PC-3 (cell line): ENCODE measurements at regions not wholly inside any gene's neighbourhood (a gene's known extent, or its start where the extent isn't known, plus 50 kb on each side); places are given as distances from the start of the nearest gene placed in this dataset.

Experiments used
- ATAC-seq: fragments of 200-7000 bp; cut with Tn5 transposase; 2 replicates; pipeline ENCODE4 v1.9.1; 2020; ENCODE audit warnings: mild to moderate bottlenecking, moderate library complexity
- BruUV-seq: library from RNA; stranded (reverse); fragments of 400-500 nt; replicated peaks from 2 replicates; lab custom pipeline; 2021; lab: Mats Ljungman, UMichigan
- CTCF ChIA-PET: fragments of 300-600 bp; sonication (Branson Sonifier 250); formaldehyde crosslinking; loops from one replicate; lab custom pipeline; 2022; ENCODE audit warnings: antibody characterized with exemption; lab: Charles Lee
- POLR2A ChIA-PET: fragments of 300-600 bp; sonication (Branson Sonifier 250); formaldehyde crosslinking; loops from one replicate; lab custom pipeline; 2022; ENCODE audit warnings: antibody characterized with exemption; ENCODE audit not compliant: unreplicated experiment; lab: Charles Lee
- DNase-seq: peaks from one replicate; pipeline ENCODE4 v3.0.0-alpha.2; 2015
- H2AFZ ChIP-seq: fragments of 300-600 bp; sonication (generic); 2 replicates; pipeline ENCODE4 v1.6.0; 2016; ENCODE audit warnings: antibody characterized with exemption, low read length
- H3F3A ChIP-seq: fragments of 300-600 bp; sonication (generic); one replicate; pipeline ENCODE4 v1.6.0; 2017; ENCODE audit warnings: antibody characterized with exemption, low read length, control low read depth, mild to moderate bottlenecking; ENCODE audit not compliant: unreplicated experiment
- H3K27ac ChIP-seq: fragments of 300-600 bp; sonication (generic); 2 replicates; pipeline ENCODE4 v1.5.1; 2016; ENCODE audit warnings: mild to moderate bottlenecking, low read length
- H3K27me3 ChIP-seq: fragments of 300-600 bp; sonication (generic); 2 replicates; pipeline ENCODE4 v1.6.1; 2016; ENCODE audit warnings: low read length, mixed read lengths
- H3K36me3 ChIP-seq: fragments of 300-600 bp; sonication (generic); 2 replicates; pipeline ENCODE4 v1.6.1; 2016; ENCODE audit warnings: low read depth, mixed run types, low read length, mixed read lengths
- H3K4me1 ChIP-seq: fragments of 300-600 bp; sonication (generic); 2 replicates; pipeline ENCODE4 v1.5.1; 2016; ENCODE audit warnings: low read length; ENCODE audit not compliant: insufficient read depth
- H3K4me2 ChIP-seq: fragments of 300-600 bp; sonication (generic); 2 replicates; pipeline ENCODE4 v1.6.0; 2016; ENCODE audit warnings: low read length
- H3K4me3 ChIP-seq: fragments of 300-600 bp; sonication (generic); 2 replicates; pipeline ENCODE4 v1.5.1; 2016; ENCODE audit warnings: mild to moderate bottlenecking, low read length, mixed read lengths
- H3K79me2 ChIP-seq: fragments of 300-600 bp; sonication (generic); 2 replicates; pipeline ENCODE4 v1.6.1; 2017; ENCODE audit warnings: low read length, mixed read lengths
- H3K9ac ChIP-seq: fragments of 300-600 bp; sonication (generic); 2 replicates; pipeline ENCODE4 v1.6.0; 2016; ENCODE audit warnings: mild to moderate bottlenecking, low read length
- H3K9me2 ChIP-seq: fragments of 300-600 bp; sonication (generic); replicated peaks from 2 replicates; pipeline ENCODE4 v1.6.1; 2016; ENCODE audit warnings: mixed run types, low read length, mixed read lengths
- H3K9me3 ChIP-seq: fragments of 300-600 bp; sonication (generic); 2 replicates; pipeline ENCODE4 v1.6.1; 2016; ENCODE audit warnings: low read length, mixed read lengths
- H4K20me1 ChIP-seq: fragments of 300-600 bp; sonication (generic); 2 replicates; pipeline ENCODE4 v1.6.1; 2016; ENCODE audit warnings: low read length, mixed read lengths
- CTCF ChIP-seq: fragments of 300-600 bp; sonication (generic); conservative IDR thresholded peaks from 2 replicates; pipeline ENCODE4 v1.5.1; 2017; ENCODE audit warnings: antibody characterized with exemption, low read depth, mild to moderate bottlenecking, low read length
- EZH2 ChIP-seq: fragments of 300-600 bp; sonication (generic); IDR thresholded peaks from one replicate; pipeline ENCODE4 v1.6.1; 2017; ENCODE audit warnings: antibody characterized with exemption, mild to moderate bottlenecking, low read length; ENCODE audit not compliant: unreplicated experiment
- EZH2phosphoT487 ChIP-seq: fragments of 300-600 bp; sonication (generic); IDR thresholded peaks from 2 replicates; pipeline ENCODE4 v1.6.1; 2018; ENCODE audit warnings: mild to moderate bottlenecking, antibody characterized with exemption, low read length, borderline replicate concordance
- intact Hi-C: fragments of 100-400 bp; cut with micrococcal nuclease; formaldehyde crosslinking; loops from 2 replicates; pipeline ENCODE4 v1.9.0; 2023

GRCh38 chr21:18893406-18893805 is 489.8 kb upstream of the TMPRSS15 start:
- ChIA-PET POLR2A (no interaction called here), CTCF (no interaction called here)
- no TSS peak for BruUV-seq
- Histone ChIP-seq H4K20me1 (no peaks in the 10 kb centered on the region), H3K79me2 (no peaks in the 10 kb centered on the region), H3K9me2 (no peaks in the 10 kb centered on the region), H3K27me3 (no peaks in the 10 kb centered on the region), H3K4me1 (peaks cover 4% of the 10 kb centered on the region; the same call in 1 of the 2 replicates), H3K4me2 (no peak overlapping the region), H3K36me3 (no peaks in the 10 kb centered on the region), H3K27ac (no peak overlapping the region), H2AFZ (no peak overlapping the region), H3F3A (no peaks in the 10 kb centered on the region), H3K4me3 (no peak overlapping the region), H3K9me3 (no peaks in the 10 kb centered on the region), H3K9ac (no peak overlapping the region)
- no peak for DNase-seq
- ATAC-seq, result no peak
- no peak for TF ChIP-seq EZH2
- TF ChIP-seq CTCF, result no peak
- TF ChIP-seq EZH2phosphoT487, result no peak
- intact Hi-C loops, result loop anchor here (10.0 kb wide), 1 partner anchor 89 kb away; no protein-coding TSS in a partner anchor

DNA sequence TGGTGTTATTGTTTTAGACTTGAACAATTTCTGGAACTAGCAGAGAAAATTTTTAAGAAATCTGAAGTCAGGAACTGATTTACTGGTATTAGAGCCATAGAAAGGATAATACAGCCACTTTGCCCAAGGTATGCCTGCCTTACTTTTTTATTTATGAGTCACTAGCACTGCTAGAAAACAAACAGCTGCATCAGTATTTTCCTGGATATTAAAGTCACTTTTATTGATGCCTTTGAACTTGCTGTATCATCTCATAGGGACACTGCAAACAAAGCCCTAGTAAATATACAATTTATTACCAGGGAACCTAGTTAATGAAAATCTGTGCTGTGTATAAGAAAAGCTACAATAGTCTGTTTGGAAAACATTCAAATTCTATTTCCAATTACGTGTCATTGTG is 490.8 kb upstream of the TMPRSS15 start:
- peak; percentile 79 for ATAC-seq
- H3K9me2 ChIP-seq, result no peaks in the 10 kb centered on the region
- CTCF ChIA-PET, result no interaction called here
- intact Hi-C loops, result loop anchor here (10.0 kb wide), 1 partner anchor 90 kb away; no protein-coding TSS in a partner anchor
- BruUV-seq, result no TSS peak
- no peak overlapping the region for H2AFZ ChIP-seq
- peaks cover 4% of the 10 kb centered on the region; the same call in 1 of the 2 replicates for H3K4me1 ChIP-seq
- no peaks in the 10 kb centered on the region for H3K79me2 ChIP-seq
- no peaks in the 10 kb centered on the region for H3F3A ChIP-seq
- H4K20me1 ChIP-seq, result no peaks in the 10 kb centered on the region
- no peaks in the 10 kb centered on the region for H3K9me3 ChIP-seq
- H3K9ac ChIP-seq, result no peak overlapping the region
- no peak overlapping the region for H3K4me3 ChIP-seq
- TF ChIP-seq CTCF (no peak), EZH2 (no peak)
- H3K36me3 ChIP-seq, result no peaks in the 10 kb centered on the region
- H3K27ac ChIP-seq, result no peak overlapping the region
- peak; percentile 23 for DNase-seq
- POLR2A ChIA-PET, result interaction anchor here (0.6 kb wide), 1 partner anchor 629 kb away, joined by 7 read pairs; no protein-coding TSS in a partner anchor
- no peaks in the 10 kb centered on the region for H3K27me3 ChIP-seq
- no peak overlapping the region for H3K4me2 ChIP-seq

- intact Hi-C loops, result loop anchor here (10.0 kb wide), 1 partner anchor 94 kb away; no protein-coding TSS in a partner anchor
- ChIA-PET CTCF (no interaction called here), POLR2A (no interaction called here)
- H3K9me3 ChIP-seq, result no peaks in the 10 kb centered on the region
- no peak overlapping the region for H3K27ac ChIP-seq
- H2AFZ ChIP-seq, result no peak overlapping the region
- TF ChIP-seq EZH2 (no peak), CTCF (no peak), EZH2phosphoT487 (no peak)
- no peaks in the 10 kb centered on the region for H4K20me1 ChIP-seq
- H3K79me2 ChIP-seq, result no peaks in the 10 kb centered on the region
- no peak for ATAC-seq
- DNase-seq, result no peak
- peaks cover 4% of the 10 kb centered on the region; the same call in 1 of the 2 replicates for H3K4me1 ChIP-seq
- no peak overlapping the region for H3K9ac ChIP-seq
- H3F3A ChIP-seq, result no peaks in the 10 kb centered on the region
- H3K9me2 ChIP-seq, result no peaks in the 10 kb centered on the region
- H3K4me3 ChIP-seq, result no peak overlapping the region
- H3K4me2 ChIP-seq, result no peak overlapping the region
- no peaks in the 10 kb centered on the region for H3K27me3 ChIP-seq
- BruUV-seq, result no TSS peak
- H3K36me3 ChIP-seq, result no peaks in the 10 kb centered on the region
Observed at GRCh38 chr21:18899261-18899660, 495.7 kb upstream of the TMPRSS15 start.
